HG03442 (cell line): ENCODE measurements at regions not wholly inside any gene's neighbourhood (a gene's known extent, or its start where the extent isn't known, plus 50 kb on each side); places are given as distances from the start of the nearest gene placed in this dataset.

ENCODE experiments used
- ATAC-seq: cut with Tn5 transposase; IDR thresholded peaks from one replicate; pipeline ENCODE4 v1.9.1; 2021; ENCODE audit warnings: mild to moderate bottlenecking, moderate library complexity; ENCODE audit not compliant: unreplicated experiment

- ATAC-seq = no peak
Measured at GRCh38 chr2:175478096-175478768, 296.7 kb upstream of the ATP5MC3 start.

GRCh38 chr2:175476948-175477347 is 295.4 kb upstream of the ATP5MC3 start:
- ATAC-seq = no peak

- ATAC-seq = no peak
Measured at GRCh38 chr2:175476374-175476773, 294.9 kb upstream of the ATP5MC3 start.

GRCh38 chr2:175475130-175475529 is 293.6 kb upstream of the ATP5MC3 start:
- no peak for ATAC-seq

GRCh38 chr2:175468431-175469098 is 287.1 kb upstream of the ATP5MC3 start:
- ATAC-seq = no peak

GRCh38 chr2:175465101-175465500 is 283.6 kb upstream of the ATP5MC3 start:
- ATAC-seq = no peak

GRCh38 chr2:175464311-175464670 is 282.8 kb upstream of the ATP5MC3 start:
- no peak for ATAC-seq

GRCh38 chr2:175463589-175464310 is 282.2 kb upstream of the ATP5MC3 start:
- ATAC-seq = no peak

GRCh38 chr2:175463169-175463568 is 281.7 kb upstream of the ATP5MC3 start:
- ATAC-seq = no peak

- ATAC-seq = no peak
Measured at GRCh38 chr2:175462246-175462645, 280.7 kb upstream of the ATP5MC3 start.

GRCh38 chr2:175461839-175462238 is 280.3 kb upstream of the ATP5MC3 start:
- no peak for ATAC-seq

GRCh38 chr2:175457895-175458448 is 276.5 kb upstream of the ATP5MC3 start:
- no peak for ATAC-seq

GRCh38 chr2:175454953-175455389 is 273.5 kb upstream of the ATP5MC3 start:
- no peak for ATAC-seq

GRCh38 chr2:175450029-175450760 is 268.7 kb upstream of the ATP5MC3 start:
- no peak for ATAC-seq

GRCh38 chr2:175449616-175450015 is 268.1 kb upstream of the ATP5MC3 start:
- no peak for ATAC-seq

- ATAC-seq = no peak
Measured at GRCh38 chr2:175446201-175446600, 264.7 kb upstream of the ATP5MC3 start.

- no peak for ATAC-seq
Measured at GRCh38 chr2:175445281-175445680, 263.8 kb upstream of the ATP5MC3 start.

GRCh38 chr2:175442441-175442840 is 260.9 kb upstream of the ATP5MC3 start:
- no peak for ATAC-seq

- ATAC-seq = no peak
Measured at GRCh38 chr2:175441181-175441761, 259.8 kb upstream of the ATP5MC3 start.

- no peak for ATAC-seq
Measured at GRCh38 chr2:175439416-175439815, 257.9 kb upstream of the ATP5MC3 start.

GRCh38 chr2:175437167-175437566 is 255.7 kb upstream of the ATP5MC3 start:
- no peak for ATAC-seq
